ENCODE measurements at regions not wholly inside any gene's neighbourhood (a gene's known extent, or its start where the extent isn't known, plus 50 kb on each side); places are given as distances from the start of the nearest gene placed in this dataset.

DNA sequence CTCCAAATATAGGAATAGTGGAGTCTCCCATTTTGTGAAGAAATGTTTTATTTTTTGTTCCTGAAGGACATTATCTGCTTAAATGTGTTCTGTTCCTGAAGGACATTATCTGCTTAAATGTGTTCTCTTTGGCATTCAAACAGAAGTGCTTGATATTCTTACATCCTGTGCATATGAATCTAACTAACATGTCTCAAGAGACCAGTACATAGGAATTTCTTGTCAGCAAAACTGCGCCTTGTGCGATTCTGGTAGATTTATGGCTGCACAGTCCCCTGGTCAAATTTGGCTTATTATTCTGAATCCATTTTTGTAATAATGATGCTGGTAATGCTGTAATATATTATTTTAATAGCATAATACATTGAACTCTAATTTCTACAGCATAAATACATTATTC, 722.4 kb downstream of the NOVA1 start:
- Histone ChIP-seq H3K23ac (ENCODE audit: low read depth, low read length) (no peak overlapping the region), H3K4me3 (ENCODE audit: insufficient read depth, low read depth, low read length) (no peak overlapping the region), H4K91ac (ENCODE audit: insufficient read depth, low read depth, low read length) (no peak overlapping the region), H3K79me1 (ENCODE audit: low read depth in 1 of 2, low read length in 2 of 2) (no peaks in the 10 kb centered on the region), H3K18ac (ENCODE audit: low read depth, low read length) (no peak overlapping the region), H3K9me1 (ENCODE audit: insufficient read depth, low read length) (no peaks in the 10 kb centered on the region), H2BK15ac (ENCODE audit: low read depth, low read length) (no peak overlapping the region), H3K14ac (replicated peaks; ENCODE audit: low read depth, low read length) (no peak overlapping the region), H3K36me3 (ENCODE audit: control insufficient read depth, insufficient read depth, low read length) (no peaks in the 10 kb centered on the region), H4K5ac (ENCODE audit: low read depth, low read length) (no peak overlapping the region), H3K4ac (ENCODE audit: low read depth, low read length) (no peak overlapping the region), H3K9ac (ENCODE audit: low read depth, low read length) (no peak overlapping the region), H2BK20ac (ENCODE audit: low read depth, low read length) (no peak overlapping the region), H3K4me1 (ENCODE audit: control insufficient read depth, insufficient read depth, low read length) (no peaks in the 10 kb centered on the region), H3K27me3 (ENCODE audit: control insufficient read depth, insufficient read depth, low read length) (no peaks in the 10 kb centered on the region), H2AFZ (replicated peaks; ENCODE audit: low read length, poor library complexity) (no peak overlapping the region), H2AK5ac (ENCODE audit: low read depth, low read length) (no peak overlapping the region), H2AK9ac (replicated peaks; ENCODE audit: low read depth, low read length, poor library complexity) (no peak overlapping the region), H3K9me3 (ENCODE audit: control insufficient read depth, insufficient read depth, low read length) (no peaks in the 10 kb centered on the region; the same call in 1 of the 2 replicates), H4K20me1 (ENCODE audit: insufficient read depth, low read length) (no peaks in the 10 kb centered on the region), H2BK120ac (ENCODE audit: low read depth, low read length) (no peak overlapping the region), H4K8ac (ENCODE audit: low read depth in 2 of 2, low read length in 2 of 2) (no peak overlapping the region), H3K56ac (ENCODE audit: extremely low read depth, insufficient read depth, low read length) (no peak overlapping the region), H3K4me2 (ENCODE audit: low read depth, low read length) (no peak overlapping the region), H2BK5ac (ENCODE audit: low read depth, low read length, poor library complexity, severe bottlenecking) (no peak overlapping the region), H3K27ac (ENCODE audit: insufficient read depth, low read length) (no peak overlapping the region)
- TF ChIP-seq CHD1 (IDR thresholded peaks at IDR 0.05; ENCODE audit: low read depth, low read length) = no peak
- TF ChIP-seq SMC3 (IDR thresholded peaks at IDR 0.05; ENCODE audit: low read depth, low read length) = no peak
- no peak for TF ChIP-seq POLR2A (IDR thresholded peaks at IDR 0.05; ENCODE audit: low read depth, low read length)
- no peak for TF ChIP-seq MXI1 (IDR thresholded peaks at IDR 0.05; ENCODE audit: borderline replicate concordance, low read depth, low read length)
- no peak for TF ChIP-seq RCOR1 (IDR thresholded peaks at IDR 0.05; ENCODE audit: insufficient replicate concordance, low read length)
- no peak for TF ChIP-seq BHLHE40 (IDR thresholded peaks at IDR 0.05; ENCODE audit: low read depth, low read length)
- TF ChIP-seq RAD21 (IDR thresholded peaks at IDR 0.05; ENCODE audit: low read length) = no peak
- TF ChIP-seq, protein P1, sequence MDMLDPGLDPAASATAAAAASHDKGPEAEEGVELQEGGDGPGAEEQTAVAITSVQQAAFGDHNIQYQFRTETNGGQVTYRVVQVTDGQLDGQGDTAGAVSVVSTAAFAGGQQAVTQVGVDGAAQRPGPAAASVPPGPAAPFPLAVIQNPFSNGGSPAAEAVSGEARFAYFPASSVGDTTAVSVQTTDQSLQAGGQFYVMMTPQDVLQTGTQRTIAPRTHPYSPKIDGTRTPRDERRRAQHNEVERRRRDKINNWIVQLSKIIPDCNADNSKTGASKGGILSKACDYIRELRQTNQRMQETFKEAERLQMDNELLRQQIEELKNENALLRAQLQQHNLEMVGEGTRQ (IDR thresholded peaks at IDR 0.05; ENCODE audit: low read depth, low read length) = no peak
- no peak for TF ChIP-seq NFE2L2 (IDR thresholded peaks at IDR 0.05; ENCODE audit: low read depth, low read length)
- no peak for TF ChIP-seq MAZ (IDR thresholded peaks at IDR 0.05; ENCODE audit: borderline replicate concordance, low read depth, low read length)
- TF ChIP-seq CEBPB (IDR thresholded peaks at IDR 0.05; ENCODE audit: low read depth, low read length) = no peak
- no peak for TF ChIP-seq RFX5 (IDR thresholded peaks at IDR 0.05; ENCODE audit: low read depth, low read length)
- no peak for TF ChIP-seq FOS (IDR thresholded peaks at IDR 0.05; ENCODE audit: low read depth, low read length)
- TF ChIP-seq, protein P2, sequence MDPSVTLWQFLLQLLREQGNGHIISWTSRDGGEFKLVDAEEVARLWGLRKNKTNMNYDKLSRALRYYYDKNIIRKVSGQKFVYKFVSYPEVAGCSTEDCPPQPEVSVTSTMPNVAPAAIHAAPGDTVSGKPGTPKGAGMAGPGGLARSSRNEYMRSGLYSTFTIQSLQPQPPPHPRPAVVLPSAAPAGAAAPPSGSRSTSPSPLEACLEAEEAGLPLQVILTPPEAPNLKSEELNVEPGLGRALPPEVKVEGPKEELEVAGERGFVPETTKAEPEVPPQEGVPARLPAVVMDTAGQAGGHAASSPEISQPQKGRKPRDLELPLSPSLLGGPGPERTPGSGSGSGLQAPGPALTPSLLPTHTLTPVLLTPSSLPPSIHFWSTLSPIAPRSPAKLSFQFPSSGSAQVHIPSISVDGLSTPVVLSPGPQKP (IDR thresholded peaks at IDR 0.05; ENCODE audit: borderline replicate concordance, low read depth, low read length) = no peak
- TF ChIP-seq, protein P3, sequence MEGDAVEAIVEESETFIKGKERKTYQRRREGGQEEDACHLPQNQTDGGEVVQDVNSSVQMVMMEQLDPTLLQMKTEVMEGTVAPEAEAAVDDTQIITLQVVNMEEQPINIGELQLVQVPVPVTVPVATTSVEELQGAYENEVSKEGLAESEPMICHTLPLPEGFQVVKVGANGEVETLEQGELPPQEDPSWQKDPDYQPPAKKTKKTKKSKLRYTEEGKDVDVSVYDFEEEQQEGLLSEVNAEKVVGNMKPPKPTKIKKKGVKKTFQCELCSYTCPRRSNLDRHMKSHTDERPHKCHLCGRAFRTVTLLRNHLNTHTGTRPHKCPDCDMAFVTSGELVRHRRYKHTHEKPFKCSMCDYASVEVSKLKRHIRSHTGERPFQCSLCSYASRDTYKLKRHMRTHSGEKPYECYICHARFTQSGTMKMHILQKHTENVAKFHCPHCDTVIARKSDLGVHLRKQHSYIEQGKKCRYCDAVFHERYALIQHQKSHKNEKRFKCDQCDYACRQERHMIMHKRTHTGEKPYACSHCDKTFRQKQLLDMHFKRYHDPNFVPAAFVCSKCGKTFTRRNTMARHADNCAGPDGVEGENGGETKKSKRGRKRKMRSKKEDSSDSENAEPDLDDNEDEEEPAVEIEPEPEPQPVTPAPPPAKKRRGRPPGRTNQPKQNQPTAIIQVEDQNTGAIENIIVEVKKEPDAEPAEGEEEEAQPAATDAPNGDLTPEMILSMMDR (conservative IDR thresholded peaks at IDR 0.05; ENCODE audit: low read depth, low read length) = no peak
- no peak for TF ChIP-seq MAFK (IDR thresholded peaks at IDR 0.05; ENCODE audit: low read depth, low read length)
- CTCF ChIA-PET = no interaction called here
- no CpG with 5 or more reads among the region's 2 CpGs for WGBS, 2 experiments (ENCODE audit: extremely low coverage in 2 of 2, insufficient read length in 1 of 2)
- POLR2A ChIA-PET (ENCODE audit: unreplicated experiment) = no interaction called here
- in situ Hi-C loops (cut with MboI; ENCODE audit: low sequenced_read_pairs) = no loop called here
- ATAC-seq (ENCODE audit: low read depth) (no peak), DNase-seq (no peak)
- dilution Hi-C loops (cut with HindIII; ENCODE audit: low sequenced_read_pairs, unreplicated experiment) = no loop called here
- BruUV-seq (replicated peaks) = no TSS peak
- intact Hi-C loops (cut with micrococcal nuclease) = no loop called here
